ENCODE measurements at regions not wholly inside any gene's neighbourhood (a gene's known extent, or its start where the extent isn't known, plus 50 kb on each side); places are given as distances from the start of the nearest gene placed in this dataset.
"Not testable (repeated sequence)": the region's sequence is repeated elsewhere in the genome, so short reads cannot be mapped to it uniquely, and the experiment has no call there.

GRCh38 chr2:62410015-62410453, 96.0 kb downstream of the TMEM17 start:
- no peak for DNase-seq

GRCh38 chr2:62409442-62409841, 96.6 kb downstream of the TMEM17 start:
- no peak for DNase-seq

DNA sequence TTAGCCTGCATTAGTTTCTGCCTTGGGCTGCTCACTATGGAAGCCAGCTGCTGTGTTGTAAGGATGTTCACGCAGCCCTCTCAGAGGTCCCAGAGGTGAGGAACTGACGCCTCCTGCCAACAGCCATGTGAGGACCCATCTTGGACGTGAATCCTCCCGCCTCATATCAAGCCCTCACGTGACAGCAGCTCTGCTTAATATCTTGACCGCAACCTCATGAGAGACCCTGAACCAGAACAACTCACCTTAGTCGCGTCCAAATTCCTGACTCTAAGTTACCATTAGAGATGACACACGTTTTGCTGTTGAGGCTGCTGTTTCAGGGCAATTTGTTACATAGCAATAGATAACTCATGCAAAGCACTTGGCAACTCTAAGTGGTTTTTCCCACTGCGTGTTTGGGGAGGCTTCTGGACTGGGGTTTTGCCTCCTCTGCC, 97.7 kb downstream of the TMEM17 start:
- no peak for DNase-seq

GRCh38 chr2:62407838-62408237, 98.2 kb downstream of the TMEM17 start:
- DNase-seq = no peak

DNA sequence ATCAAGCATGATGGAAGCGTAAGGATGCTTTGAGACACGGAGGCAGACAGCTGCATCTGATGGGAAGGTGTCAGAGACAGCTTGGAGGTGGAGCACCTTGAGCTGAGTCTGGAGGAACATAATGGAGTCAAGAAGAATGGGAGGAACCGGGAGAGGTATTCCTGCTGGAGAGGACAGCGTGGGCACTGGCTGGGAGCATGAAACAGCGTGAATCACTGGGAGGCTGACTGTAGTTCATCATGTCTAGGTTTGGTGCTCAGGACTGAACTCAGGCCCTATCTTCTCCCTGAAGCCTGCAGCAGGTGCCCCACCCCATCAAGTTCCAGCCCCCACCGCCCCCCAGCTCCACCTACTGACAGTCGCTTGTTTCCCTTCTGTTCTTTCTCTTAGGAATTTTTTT, 98.6 kb downstream of the TMEM17 start:
- DNase-seq = no peak

GRCh38 chr2:62406573-62407043, 99.4 kb downstream of the TMEM17 start:
- DNase-seq = no peak

DNA sequence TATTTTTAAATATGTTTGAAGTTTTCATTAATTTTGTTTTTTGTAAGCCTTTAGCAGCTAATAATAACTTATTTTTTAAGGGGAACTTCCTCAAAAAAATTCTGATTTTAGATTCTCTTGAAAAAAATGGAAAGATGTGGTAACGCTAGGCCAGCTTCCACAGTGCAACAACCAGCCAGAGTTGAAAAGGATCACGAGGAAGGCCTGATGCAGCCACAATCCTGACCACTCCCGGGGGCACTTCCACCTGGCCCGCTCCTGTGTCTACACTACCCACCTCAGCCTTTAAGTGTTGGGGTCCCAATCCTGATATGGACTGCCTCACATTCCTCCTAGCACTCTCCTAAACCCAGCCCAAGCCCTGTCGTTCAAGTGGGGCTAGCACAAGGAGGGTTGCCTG, 101.1 kb downstream of the TMEM17 start:
- DNase-seq = no peak

GRCh38 chr2:62402156-62402555, 103.8 kb downstream of the TMEM17 start:
- no peak for DNase-seq

GRCh38 chr2:62398356-62398755, 107.6 kb downstream of the TMEM17 start:
- no peak for DNase-seq

DNA sequence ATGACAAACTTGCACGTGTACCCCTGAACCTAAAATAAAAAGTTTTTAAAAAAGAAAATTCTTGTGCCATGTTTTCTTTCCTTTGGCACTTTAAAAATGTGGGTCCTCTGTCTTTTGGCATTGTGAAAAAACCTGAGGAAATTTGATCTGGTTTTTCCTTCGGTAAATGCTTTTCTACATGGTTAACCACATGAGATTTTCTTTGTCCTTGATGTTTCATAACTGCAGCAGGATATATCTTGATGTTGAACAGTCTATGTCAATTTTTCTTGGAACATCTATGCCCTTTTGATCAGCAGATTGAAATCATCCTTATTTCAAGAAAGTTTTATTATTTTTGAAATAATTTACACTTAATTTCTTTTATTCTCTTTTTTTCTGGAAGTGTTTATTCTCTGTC, 109.1 kb downstream of the TMEM17 start:
- no peak for DNase-seq

DNA sequence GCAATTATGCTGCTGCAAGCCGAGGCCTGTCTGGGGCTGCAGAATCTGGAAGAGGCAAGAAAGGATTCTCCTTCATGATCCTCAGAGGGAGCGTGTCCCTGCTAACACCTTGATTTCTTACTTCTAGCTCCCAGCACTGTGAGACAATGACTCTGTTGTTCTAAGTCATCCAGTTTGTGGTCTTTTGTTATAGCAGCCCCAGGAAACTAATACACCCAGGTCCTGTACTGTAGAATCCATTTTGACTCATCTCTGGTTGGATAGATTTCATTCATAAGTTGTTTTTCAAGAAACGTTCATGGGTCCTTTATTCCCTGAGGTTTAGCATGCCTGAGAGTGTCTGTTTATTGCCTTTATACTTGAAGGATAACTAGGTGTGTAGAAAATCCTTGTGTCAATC, 112.7 kb downstream of the TMEM17 start:
- no peak for DNase-seq

GRCh38 chr2:62391696-62392095, 114.3 kb downstream of the TMEM17 start:
- no peak for DNase-seq

DNA sequence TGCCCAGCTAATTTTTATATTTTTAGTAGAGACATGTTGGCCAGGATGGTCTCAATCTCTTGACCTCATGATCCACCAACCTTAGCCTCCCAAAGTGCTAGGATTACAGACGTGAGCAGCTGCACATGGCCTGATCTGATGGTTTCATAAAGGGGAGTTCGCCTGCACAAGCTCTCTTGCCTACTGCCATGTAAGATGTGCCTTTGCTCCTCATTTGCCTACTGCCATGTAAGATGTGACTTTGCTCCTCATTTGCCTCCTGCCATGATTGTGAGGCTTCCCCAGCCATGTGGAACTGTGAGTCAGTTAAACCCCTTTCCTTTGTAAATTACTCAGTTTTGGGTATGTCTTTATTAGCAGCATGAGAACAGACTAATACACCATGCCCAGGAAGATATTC, 119.6 kb downstream of the TMEM17 start:
- not testable (repeated sequence) for DNase-seq

DNA sequence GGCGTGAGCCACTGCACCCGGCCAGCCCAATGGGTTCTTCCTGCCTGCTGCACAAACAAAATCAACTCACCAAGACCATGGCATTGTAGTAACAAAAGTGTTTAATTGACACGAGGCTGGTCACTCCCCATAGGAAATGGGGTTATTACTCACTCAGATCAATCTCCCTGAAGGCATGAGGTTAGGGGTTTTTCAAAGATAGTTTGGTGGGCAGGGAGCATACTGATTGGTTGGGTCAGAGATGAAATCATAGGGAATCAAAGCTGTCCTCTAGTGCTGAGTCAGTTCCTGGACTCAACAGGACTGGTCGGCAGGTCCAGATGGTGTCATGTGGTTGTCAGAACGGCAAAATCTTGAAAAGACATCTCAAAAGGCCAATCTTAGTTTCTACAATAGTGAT, 122.1 kb downstream of the TMEM17 start:
- no peak for DNase-seq

- no peak for DNase-seq
Measured at GRCh38 chr2:62382757-62383156, 123.2 kb downstream of the TMEM17 start.

DNA sequence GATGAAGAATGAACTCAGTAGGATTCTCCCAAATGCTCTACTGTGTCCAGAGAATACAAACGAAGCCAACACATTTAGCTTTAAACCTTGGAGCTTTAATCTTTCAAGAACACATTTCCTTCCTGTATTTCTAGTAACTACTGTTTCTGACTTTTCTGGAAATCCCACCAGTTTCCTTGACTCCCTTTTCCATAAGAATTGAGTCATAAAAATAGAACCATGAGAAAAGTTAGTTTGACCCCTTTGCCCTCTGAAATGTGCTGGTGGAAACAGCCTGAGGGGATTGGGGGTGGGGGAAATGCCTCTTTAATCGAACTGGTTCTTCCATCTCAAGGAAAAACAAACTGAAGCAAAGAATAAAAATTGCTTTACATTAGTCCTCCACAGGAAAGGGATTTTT, 123.9 kb downstream of the TMEM17 start:
- no peak for DNase-seq

GRCh38 chr2:62381656-62382055, 124.3 kb downstream of the TMEM17 start:
- DNase-seq = no peak

GRCh38 chr2:62379566-62379965, 126.4 kb downstream of the TMEM17 start:
- no peak for DNase-seq

DNA sequence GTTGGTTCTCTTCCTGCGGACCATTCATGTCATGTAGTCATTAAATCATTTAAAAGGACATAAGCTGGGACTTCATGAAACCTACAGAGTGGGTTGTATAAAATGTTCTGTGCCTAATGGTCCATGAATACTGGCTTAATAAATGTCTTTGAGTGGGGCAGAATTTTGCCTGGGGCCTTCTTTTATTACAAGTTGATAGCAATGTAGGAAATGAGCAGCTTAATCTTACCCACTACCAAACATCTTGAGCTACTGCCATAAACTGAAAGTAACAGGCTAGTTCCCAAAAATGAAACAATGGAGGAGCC, 130.9 kb downstream of the TMEM17 start:
- DNase-seq = no peak

- no peak for DNase-seq
Measured at GRCh38 chr2:62374301-62375112, 131.5 kb downstream of the TMEM17 start.

GRCh38 chr2:62372824-62373223, 133.2 kb downstream of the TMEM17 start:
- no peak for DNase-seq

- no peak for DNase-seq
Measured at GRCh38 chr2:62370321-62371250, 135.4 kb downstream of the TMEM17 start.

DNA sequence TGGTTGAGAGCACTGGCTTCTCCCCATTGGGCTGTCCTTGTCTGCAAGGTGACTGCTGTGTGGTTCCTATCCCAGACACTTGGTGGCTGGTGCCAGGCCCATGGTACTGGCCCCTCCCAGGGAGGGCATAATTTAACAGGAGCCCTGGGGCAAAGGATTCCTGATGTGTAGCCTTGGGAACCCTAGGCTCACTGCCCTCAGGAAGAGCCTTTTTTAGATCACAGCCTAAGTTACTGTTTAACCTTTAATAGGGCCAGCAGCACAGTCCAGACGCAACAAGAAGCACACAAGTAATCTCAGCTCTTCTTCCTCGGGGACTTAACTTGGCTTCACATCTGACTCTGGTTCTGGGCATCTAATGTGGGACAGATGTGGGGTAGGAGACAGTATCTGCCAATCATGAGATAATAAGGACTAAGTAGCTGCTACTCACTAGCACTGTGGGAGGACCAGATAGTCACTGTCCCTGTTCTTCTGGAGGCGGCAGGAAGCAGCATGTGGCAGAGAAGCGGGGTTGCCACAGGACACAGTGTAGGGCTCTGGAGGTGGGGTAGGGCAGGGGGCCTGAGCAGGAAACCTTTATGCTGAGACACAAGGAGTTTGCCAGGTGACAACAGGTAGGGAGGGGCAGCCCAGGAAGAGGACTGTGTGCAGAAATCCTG, 136.3 kb downstream of the TMEM17 start:
- DNase-seq = no peak
